SH-SY5Y (cell line): ENCODE measurements at regions not wholly inside any gene's neighbourhood (a gene's known extent, or its start where the extent isn't known, plus 50 kb on each side); places are given as distances from the start of the nearest gene placed in this dataset.

Experiments
- GATA2 ChIP-seq: IDR thresholded peaks from 2 replicates; pipeline ENCODE4 v1.6.1; 2011; ENCODE audit warnings: mild to moderate bottlenecking, low read depth, low read length
- GATA3 ChIP-seq: IDR thresholded peaks from 2 replicates; pipeline ENCODE4 v1.6.1; 2011; ENCODE audit warnings: low read depth, mild to moderate bottlenecking, low read length, moderate library complexity

DNA sequence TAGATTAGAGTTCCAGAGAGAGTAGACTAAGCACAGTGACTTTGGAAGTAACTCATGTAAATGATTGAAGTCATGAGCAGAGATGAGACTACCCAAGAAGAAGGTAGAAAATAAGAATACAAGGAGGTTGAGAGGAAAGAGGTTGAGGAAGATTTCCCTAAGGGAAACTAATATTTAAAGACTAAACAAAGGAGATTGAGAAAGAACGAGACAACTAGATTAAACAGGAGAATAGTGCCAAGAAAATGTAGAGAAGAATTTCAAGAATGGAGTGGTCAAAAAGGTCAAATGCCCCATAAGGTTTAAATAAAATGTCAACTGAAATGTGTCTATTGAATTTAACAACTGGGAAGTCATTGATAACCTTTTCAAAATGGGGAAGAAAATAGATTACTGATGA lies 59.0 kb downstream of the RPS29 start:
- TF ChIP-seq GATA2 (no peak), GATA3 (no peak)

DNA sequence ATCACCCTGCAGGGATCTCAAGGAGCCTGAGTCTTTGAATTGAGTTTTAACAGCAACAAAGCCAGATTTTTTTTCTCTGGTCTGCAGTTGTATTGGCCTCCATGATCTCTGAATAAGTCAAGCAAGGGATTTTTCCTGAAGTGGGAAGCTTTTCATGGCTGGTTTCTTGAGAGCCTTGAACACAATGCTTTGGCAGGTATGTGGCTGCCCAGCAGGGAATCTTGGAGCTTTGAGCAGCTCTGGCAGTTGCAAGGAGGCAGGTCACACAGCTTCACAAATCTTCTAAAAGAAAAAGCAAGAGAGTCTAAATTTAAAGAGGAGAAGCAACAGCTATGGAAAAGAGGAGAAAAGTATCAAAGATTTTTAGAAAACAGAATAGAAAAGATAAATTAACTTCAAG lies 60.1 kb downstream of the RPS29 start:
- no peak for TF ChIP-seq GATA3
- no peak for TF ChIP-seq GATA2

DNA sequence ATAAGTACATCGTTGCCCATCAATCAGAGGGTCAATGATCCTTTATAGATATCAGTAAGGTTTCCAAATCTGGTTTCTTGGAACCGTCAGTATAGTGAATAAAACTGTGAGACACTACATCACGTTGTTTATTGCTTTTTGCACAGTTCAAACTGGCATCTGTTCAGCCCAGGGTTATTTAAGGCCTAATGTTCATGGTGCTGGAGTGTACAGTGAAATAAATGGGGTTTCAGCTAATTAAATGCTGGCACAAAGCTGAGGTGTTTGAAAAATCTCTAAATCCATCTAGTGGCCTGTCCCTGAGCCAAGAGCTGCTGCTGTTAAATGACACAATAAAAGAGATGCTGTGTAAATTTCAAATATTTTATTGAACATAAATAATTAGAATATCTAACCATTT lies 69.9 kb downstream of the RPS29 start:
- TF ChIP-seq GATA2 (no peak), GATA3 (no peak)

DNA sequence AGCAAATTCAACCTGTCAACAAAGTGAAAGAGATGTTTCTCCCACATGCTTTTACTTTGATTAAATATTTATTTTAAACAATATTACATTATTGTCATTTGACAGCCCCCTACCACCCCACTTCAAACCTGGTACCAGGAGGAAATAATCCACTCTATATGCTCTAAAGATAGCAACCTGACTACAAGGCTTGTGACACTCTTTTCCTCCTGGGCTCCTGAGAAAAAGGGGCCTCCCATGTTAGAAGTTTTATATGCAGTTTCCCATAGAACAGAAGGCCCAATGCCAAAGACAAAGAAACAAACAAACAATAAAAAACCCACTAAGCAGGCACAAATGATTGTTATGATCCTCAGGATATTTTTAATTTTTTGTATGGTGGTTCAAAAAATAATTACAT lies 73.6 kb downstream of the RPS29 start:
- TF ChIP-seq GATA3 = no peak
- no peak for TF ChIP-seq GATA2

DNA sequence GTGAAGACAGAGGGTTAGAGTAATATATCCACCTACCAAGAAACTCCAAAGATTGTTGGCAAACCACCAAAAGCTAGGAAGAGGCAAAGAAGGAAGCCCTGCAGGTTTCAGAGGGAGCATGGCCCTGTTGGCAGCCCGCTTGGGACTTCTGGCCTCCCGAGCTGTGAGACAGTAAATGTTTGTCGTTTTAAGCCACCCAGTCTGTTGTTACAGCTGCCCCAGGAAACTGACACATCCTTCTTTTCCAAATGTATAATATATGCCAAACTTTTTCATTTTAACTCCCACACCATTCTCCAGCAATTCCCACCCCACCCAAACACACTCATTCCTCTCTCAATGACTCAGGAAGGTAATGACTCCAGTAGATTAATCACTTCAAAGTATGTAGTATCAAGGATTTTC lies 74.0 kb downstream of the RPS29 start:
- TF ChIP-seq GATA3 = no peak
- TF ChIP-seq GATA2 = no peak

DNA sequence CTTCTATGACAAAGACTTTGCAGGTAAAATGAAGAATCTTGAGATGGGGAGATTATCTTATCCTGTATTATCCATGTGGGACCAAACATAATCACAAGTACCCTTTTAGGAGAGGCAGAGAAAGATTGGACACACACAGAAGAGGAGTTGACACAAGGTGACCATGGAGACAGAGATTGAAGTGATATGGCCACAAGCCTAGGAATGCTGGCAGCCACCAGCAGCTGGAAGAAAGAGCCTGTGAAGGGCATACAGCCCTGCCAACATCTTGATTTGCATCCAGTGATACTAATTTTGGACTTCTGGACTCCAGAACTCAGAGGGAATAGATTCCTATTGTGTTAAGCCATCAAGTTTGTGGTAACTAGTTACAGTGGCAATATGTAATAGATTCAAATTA lies 78.1 kb downstream of the RPS29 start:
- TF ChIP-seq GATA2 (no peak), GATA3 (no peak)

DNA sequence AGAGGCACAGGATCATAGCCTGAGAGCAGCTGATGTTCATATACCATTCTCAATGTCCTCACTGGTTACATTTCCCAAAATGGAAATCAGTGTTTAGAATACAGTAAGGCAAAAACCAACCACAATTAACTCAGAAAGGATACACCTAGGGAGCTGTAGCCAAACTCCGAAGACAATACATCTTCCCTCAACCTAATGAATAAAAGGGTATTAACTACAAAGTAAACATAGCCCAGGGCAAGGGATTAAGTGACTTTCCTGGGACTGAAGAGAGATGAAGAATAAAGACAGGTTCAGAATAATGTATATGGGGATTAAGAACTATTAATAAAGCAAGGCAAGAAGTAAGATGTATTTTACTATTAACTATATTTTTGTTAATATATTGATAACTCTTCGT lies 79.5 kb downstream of the RPS29 start:
- no peak for TF ChIP-seq GATA2
- TF ChIP-seq GATA3 = no peak

DNA sequence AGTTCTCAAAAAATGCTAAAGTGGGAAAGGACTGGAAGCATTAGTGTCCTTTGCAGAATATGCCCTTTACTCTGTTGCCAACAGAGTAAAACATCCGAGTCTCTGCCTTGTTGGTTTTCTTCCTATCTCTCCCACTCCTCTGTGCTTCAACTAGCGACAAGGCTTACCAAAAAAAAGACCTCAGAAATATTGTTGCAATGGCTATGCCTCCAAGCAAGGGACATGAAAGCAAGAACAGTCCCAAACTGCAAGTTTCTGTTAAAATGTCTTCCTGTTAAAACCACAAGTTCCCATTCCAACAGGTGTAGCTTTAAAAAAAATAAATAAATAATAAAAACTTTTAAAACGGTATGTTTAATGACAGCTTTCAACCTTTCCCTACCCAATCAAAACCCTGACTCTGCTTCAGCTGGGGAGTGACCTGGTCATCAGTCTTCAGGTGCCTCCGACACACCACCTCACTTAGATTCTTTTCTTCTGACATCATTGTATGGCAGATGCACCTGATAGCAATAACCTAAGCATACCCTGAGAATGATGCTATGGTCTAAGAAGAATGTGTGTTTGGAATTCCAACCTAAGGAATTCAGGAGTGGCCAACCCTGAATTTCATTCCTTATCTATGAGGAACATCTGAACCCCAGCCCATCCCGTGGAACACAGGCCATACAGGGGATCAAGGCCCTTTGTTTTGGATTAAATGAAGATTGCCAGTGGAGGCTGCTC lies 81.0 kb downstream of the RPS29 start:
- no peak for TF ChIP-seq GATA3
- no peak for TF ChIP-seq GATA2

DNA sequence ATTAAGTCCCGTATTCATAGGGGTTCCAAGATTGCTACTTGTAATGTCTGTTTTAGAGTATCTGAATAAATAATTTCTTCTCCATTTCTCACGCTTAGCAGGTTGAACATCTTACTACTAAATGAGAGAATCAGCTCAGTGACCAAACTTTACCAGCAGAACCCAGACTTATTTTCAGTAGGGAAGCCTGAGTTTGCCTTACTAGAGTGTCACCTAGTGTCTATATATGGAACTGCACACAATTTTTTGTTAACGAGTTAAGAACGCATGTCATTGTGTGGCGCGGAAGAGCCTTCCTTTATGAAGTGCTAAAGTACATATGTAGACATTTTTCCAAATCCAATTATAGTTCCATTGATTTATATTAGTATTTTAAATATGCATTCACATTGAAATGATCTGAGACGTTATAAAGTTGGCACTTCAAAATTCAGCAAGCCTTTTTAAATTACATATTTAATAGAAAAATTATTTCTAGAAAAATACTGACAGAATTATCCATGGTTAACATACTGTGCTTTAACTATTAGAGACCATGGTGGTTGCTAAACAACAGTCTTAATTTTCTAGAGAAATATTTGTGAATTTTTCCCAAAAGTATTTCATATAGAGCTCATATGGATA lies 88.3 kb downstream of the RPS29 start:
- TF ChIP-seq GATA3 = no peak
- TF ChIP-seq GATA2 = no peak

DNA sequence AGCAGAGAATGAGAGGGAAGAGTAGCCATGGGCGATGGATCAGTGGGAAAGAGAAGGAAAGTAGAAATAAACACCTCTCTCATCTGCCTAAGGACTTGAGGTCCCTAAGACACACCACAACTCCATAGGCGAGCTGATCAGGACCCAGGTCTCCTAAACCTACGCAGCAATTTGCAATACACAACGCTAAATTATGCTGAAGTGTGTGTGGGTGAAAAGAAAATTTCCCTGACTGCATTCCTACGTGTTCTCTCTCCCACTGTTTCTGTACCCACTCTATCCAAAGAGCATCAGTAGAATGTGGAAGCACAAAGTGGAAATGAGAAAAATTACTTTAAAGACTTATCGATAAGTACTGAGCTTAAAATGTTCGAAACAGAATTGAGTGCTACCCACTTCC lies 88.9 kb downstream of the RPS29 start:
- TF ChIP-seq GATA3 (no peak), GATA2 (no peak)

DNA sequence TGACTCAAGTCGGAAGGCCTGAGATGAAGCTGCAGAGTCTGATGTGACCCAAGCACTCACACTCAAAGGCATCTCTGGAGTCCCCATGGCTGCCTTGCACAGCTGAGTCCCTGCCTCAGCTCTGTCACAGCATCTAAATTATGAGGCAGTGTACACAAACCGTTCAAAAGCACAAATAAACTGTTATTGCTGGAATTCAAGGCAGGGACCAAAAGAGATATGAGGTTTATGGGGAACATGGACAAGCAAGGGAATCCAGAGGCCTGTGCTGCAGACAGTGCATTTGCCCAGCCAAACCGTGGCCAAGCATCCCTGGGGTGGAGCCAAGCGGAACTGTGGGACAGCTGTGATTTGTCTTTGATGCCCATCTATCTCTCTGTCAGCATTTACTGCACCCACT lies 91.3 kb downstream of the RPS29 start:
- no peak for TF ChIP-seq GATA2
- TF ChIP-seq GATA3 = no peak

DNA sequence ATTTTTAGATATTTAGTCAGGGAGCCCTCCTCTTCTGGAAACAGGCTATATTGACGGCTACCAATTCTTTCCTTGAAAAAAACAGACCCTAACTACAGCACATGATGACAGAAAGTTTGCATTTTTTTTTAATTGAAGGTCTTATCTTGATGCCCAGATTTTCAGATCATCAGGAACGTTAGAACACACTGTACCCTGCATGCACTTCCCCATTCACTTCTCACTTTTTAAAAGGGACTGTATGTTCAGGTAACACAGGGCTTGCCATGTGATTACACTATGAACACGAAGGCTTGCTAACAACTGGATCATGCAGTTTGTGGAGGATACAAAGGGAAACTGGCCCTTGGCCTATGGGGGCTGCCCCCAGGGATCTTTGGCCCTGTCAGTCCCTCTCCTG lies 92.6 kb downstream of the RPS29 start:
- TF ChIP-seq GATA3 (no peak), GATA2 (no peak)

DNA sequence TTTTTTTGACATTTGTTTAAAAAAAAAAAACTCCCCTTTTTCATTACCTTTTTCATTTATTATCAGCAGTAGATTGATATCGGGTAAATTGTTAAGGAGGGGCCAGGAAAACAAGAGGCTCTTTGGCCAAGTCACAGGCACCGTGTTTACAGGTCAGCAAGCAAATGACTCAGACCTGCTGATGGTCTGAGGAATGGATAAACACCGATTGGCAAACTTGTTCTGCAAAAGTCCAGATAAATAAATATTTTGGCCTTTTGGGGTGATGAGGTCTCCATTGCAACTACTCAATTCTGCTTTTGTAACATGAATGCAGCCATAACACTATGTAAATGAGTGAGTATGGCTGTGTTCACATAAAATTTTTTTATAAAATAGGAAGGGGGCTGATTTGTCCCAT lies 94.0 kb downstream of the RPS29 start:
- TF ChIP-seq GATA3 (no peak), GATA2 (no peak)

DNA sequence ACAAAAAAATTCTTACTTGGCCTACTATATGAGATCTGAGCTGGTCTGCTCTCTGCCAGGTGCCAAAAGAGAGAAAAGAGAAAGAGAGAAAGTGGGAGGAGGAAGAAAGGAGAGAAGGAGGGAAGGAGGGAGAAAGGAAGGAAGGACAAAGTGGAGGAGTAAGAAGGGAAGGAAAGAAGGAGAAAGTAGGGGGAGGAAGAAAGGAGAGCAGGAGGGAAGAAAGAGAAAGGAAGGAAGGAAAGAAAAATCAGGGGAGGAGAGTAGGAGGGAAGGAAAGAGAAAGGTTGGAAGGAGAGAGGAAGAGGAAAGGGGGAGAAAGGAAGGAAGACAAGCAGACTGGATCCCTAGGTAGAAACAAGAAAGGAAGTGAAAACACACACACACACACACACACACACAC lies 96.8 kb downstream of the RPS29 start:
- TF ChIP-seq GATA2 (no peak), GATA3 (no peak)

DNA sequence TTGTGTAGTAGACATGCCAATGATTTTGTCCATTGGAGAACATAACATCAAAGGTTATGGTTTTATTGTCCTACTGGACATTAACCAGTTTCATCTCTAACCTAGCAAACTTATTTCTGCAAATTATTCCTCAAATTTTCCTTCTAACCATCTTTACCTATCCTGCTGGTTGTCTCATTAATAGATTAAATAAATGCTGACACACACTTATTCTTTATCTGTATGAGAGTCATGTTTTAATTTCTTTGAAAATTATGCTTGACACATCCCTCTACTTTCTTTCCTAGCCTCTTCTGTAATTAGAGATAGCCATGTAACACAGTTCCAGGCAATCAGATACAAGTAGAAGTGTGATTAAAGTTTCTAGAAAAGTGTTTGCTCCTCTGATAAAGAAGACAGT lies 98.9 kb downstream of the RPS29 start:
- TF ChIP-seq GATA3 = no peak
- TF ChIP-seq GATA2 = no peak

DNA sequence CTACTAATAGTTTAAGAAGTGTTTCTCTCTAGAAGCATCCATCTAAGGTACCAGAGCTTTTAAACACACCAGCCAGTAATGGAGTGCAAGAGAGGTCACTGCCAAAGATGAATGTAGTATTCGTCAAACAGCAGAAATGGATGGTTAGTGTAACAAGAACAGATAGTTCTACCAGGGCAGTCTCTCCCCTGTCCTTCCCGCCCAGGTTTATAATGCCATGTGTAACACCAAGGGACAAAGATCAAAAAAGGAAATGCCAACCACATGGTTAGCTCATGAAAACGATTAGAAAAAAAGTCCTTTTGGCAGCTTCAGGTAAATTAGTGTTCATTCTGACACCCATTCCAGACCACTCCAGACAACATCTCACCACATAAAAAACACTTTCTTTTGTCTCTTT lies 100.9 kb downstream of the RPS29 start:
- TF ChIP-seq GATA3 (no peak), GATA2 (no peak)

DNA sequence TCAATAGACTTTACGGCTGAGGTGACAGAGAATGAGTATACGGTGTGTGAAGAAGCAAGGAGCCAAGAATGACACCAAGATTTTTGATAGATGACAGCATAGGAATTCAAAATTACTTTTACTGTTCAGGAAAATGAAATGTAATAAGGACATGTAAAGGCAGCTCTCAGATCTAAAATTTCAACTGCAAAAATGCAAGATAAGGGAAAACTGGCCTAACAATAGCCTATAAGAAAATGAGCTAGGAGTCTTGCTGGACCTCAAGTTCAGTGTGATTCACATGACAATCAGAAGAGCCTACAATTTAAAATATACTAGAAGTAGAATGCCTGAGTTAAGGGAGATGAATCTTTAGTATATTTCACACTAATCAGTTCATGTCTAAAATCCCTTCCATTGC lies 102.0 kb downstream of the RPS29 start:
- TF ChIP-seq GATA3 (no peak), GATA2 (no peak)
